ENCODE measurements at regions not wholly inside any gene's neighbourhood (a gene's known extent, or its start where the extent isn't known, plus 50 kb on each side); places are given as distances from the start of the nearest gene placed in this dataset.

GRCh38 chr10:61329854-61330253 lies 123.3 kb downstream of the TMEM26 start:
- intact Hi-C loops (cut with DNase I; ENCODE audit: low total_unique reads) = no loop called here

GRCh38 chr10:61325223-61325960 lies 127.8 kb downstream of the TMEM26 start:
- intact Hi-C loops (cut with DNase I; ENCODE audit: low total_unique reads) = no loop called here
- TF ChIP-seq, protein P1, sequence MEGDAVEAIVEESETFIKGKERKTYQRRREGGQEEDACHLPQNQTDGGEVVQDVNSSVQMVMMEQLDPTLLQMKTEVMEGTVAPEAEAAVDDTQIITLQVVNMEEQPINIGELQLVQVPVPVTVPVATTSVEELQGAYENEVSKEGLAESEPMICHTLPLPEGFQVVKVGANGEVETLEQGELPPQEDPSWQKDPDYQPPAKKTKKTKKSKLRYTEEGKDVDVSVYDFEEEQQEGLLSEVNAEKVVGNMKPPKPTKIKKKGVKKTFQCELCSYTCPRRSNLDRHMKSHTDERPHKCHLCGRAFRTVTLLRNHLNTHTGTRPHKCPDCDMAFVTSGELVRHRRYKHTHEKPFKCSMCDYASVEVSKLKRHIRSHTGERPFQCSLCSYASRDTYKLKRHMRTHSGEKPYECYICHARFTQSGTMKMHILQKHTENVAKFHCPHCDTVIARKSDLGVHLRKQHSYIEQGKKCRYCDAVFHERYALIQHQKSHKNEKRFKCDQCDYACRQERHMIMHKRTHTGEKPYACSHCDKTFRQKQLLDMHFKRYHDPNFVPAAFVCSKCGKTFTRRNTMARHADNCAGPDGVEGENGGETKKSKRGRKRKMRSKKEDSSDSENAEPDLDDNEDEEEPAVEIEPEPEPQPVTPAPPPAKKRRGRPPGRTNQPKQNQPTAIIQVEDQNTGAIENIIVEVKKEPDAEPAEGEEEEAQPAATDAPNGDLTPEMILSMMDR (IDR thresholded peaks at IDR 0.05) = no peak
- no peak for TF ChIP-seq POLR2A (IDR thresholded peaks at IDR 0.05)
- no peak overlapping the region for H3K4me3 ChIP-seq
- no peaks in the 10 kb centered on the region for H3K27me3 ChIP-seq
- no peaks in the 10 kb centered on the region for H3K9me3 ChIP-seq
- no peak for DNase-seq
- no peaks in the 10 kb centered on the region for H3K4me1 ChIP-seq
- no peak overlapping the region for H3K27ac ChIP-seq
- no peaks in the 10 kb centered on the region for H3K36me3 ChIP-seq

More at GRCh38 chr10:61329854-61330253, 123.3 kb downstream of the TMEM26 start:
- H3K27ac ChIP-seq = no peak overlapping the region
- DNase-seq = no peak
- TF ChIP-seq, protein P1 (IDR thresholded peaks at IDR 0.05) = no peak
- no peak for TF ChIP-seq POLR2A (IDR thresholded peaks at IDR 0.05)
- H3K9me3 ChIP-seq = no peaks in the 10 kb centered on the region
- H3K27me3 ChIP-seq = no peaks in the 10 kb centered on the region
- H3K4me3 ChIP-seq = no peak overlapping the region
- no peaks in the 10 kb centered on the region for H3K36me3 ChIP-seq
- no peaks in the 10 kb centered on the region for H3K4me1 ChIP-seq

DNA sequence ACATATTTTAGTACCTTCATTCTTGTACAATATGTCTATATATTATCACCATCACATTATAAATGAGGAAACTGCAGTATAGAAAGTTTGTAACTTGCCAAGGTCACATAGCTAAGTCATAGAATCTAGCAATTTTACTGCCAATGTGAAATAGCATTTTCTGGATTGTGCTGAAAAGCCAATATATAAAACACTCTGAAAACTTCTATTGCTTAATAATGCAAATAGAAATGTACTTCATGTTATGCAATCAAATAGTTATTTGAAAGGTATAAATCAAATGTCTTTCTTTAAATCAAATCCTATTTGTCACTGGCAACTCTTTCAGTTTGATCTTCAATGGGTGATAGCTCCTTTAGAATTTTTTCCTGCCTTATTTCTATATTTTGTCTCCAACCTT lies 129.5 kb downstream of the TMEM26 start:
- Histone ChIP-seq H3K4me3 (no peak overlapping the region), H3K4me1 (no peaks in the 10 kb centered on the region), H3K9me3 (no peaks in the 10 kb centered on the region), H3K27me3 (no peaks in the 10 kb centered on the region), H3K27ac (no peak overlapping the region), H3K36me3 (no peaks in the 10 kb centered on the region)
- intact Hi-C loops (cut with DNase I; ENCODE audit: low total_unique reads) = no loop called here
- no peak for DNase-seq
- TF ChIP-seq, protein P1 (IDR thresholded peaks at IDR 0.05) = no peak
- no peak for TF ChIP-seq POLR2A (IDR thresholded peaks at IDR 0.05)

DNA sequence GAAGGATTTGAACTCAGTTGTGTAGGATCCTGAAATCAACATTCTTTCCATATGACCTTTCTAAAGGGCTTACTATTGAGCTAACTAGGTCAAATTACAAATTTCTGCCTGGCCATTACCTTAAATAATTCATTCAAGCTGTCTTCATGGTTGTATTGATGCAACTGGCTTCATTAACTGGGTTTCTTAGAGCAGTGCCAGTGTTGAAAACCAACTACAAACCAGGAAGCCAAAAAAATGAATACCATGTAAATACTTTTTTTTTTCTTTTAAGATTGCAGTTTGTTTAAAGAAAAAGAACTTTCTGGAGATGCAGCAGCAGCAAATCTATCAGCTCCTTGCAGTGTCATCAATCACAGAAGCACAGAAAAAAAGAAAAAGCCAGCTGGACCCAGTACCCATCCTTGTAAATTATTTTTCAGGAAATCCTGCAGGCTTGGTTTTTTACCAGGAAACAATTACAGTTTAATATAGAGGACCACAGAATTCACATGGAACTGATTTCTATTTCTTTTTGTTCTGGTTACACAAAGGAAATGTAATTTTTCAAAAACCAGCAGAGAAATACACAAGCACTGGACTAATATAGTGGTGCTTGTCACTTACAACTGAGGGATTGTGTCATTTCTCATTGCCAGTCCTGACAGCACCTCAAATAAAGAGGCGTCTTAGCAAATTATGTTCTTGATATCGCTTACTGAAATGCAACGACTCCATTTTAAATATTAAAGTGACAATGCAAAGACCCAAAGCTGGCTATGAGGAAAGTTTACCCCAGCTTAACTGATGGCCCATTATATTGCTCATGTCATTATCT lies 131.9 kb downstream of the TMEM26 start:
- Histone ChIP-seq H3K27me3 (no peaks in the 10 kb centered on the region), H3K4me1 (no peaks in the 10 kb centered on the region), H3K9me3 (no peaks in the 10 kb centered on the region), H3K36me3 (no peaks in the 10 kb centered on the region), H3K27ac (no peak overlapping the region), H3K4me3 (no peak overlapping the region)
- no peak for TF ChIP-seq POLR2A (IDR thresholded peaks at IDR 0.05)
- TF ChIP-seq, protein P1 (IDR thresholded peaks at IDR 0.05) = no peak
- no peak for DNase-seq
- intact Hi-C loops (cut with DNase I; ENCODE audit: low total_unique reads) = no loop called here

GRCh38 chr10:61320257-61320587 lies 133.0 kb downstream of the TMEM26 start:
- H3K36me3 ChIP-seq = no peaks in the 10 kb centered on the region
- no peaks in the 10 kb centered on the region for H3K4me1 ChIP-seq
- intact Hi-C loops (cut with DNase I; ENCODE audit: low total_unique reads) = no loop called here
- H3K4me3 ChIP-seq = no peak overlapping the region
- DNase-seq = no peak
- TF ChIP-seq, protein P1 (IDR thresholded peaks at IDR 0.05) = no peak
- TF ChIP-seq POLR2A (IDR thresholded peaks at IDR 0.05) = no peak
- no peak overlapping the region for H3K27ac ChIP-seq
- no peaks in the 10 kb centered on the region for H3K27me3 ChIP-seq
- H3K9me3 ChIP-seq = no peaks in the 10 kb centered on the region

All from uterus (tissue), 3 donors.